ENCODE measurements at regions not wholly inside any gene's neighbourhood (a gene's known extent, or its start where the extent isn't known, plus 50 kb on each side); places are given as distances from the start of the nearest gene placed in this dataset.

DNA sequence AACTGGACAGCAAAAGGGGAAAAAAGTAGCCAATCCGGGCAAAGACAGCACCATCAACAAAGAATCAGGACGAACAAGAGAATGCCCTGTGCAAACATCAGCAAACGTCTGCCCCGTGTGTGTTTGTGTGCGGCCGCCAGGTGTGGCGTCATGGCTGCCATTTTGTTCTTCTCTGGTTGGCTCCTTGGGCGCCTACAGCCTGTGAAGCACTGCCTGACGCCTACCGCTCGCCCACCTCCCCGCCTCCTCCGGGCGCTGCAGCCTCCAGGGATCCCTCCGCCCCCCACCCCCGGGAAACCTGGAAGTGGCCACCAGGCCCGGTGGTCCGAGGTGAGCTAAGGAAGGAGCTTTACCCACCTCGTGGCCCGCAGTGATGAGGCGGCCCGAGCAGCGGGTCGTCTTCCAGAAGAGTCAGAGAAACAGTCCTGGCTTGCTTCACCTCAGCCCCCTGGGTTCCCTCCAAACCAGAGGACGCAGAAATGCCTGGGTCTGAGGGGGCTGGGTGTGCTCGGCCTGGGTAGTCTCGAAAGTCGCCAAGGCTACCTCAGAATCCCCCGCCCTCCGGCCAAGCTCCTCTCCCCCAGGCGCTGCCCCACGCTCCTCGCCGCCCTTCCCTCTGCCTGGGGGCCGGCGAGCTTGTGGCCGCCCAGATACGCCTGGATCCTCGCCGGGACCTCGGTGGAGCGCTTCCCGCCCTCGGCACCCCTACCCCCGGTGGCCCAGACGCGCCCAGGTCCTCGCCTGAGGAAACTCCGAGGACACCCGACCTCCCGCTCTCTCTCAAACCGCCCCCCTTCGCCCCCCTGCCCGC is 61.8 kb upstream of the IL6 start:
- Histone ChIP-seq H3K27me3 (ENCODE audit: insufficient read depth, low read depth) (no peaks in the 10 kb centered on the region), H3K36me3 (ENCODE audit: low read depth) (no peaks in the 10 kb centered on the region), H4K20me1 (ENCODE audit: insufficient read depth) (no peaks in the 10 kb centered on the region), H3F3A (ENCODE audit: insufficient read depth, low read depth) (peaks cover 40% of the 10 kb centered on the region), H3K9me3 (ENCODE audit: insufficient read depth, low read depth) (peaks cover 9% of the 10 kb centered on the region; the same call in 1 of the 2 replicates), H3K4me2 (no peak overlapping the region), H3K9me2 (ENCODE audit: insufficient read depth) (no peaks in the 10 kb centered on the region), H3K27ac (no peak overlapping the region), H3K4me1 (replicated peaks; ENCODE audit: insufficient read depth) (peaks cover 53% of the 10 kb centered on the region), H3K79me2 (ENCODE audit: low read depth) (no peaks in the 10 kb centered on the region), H3K4me3 (no peak overlapping the region), H2AFZ (no peak overlapping the region)
- ChIA-PET POLR2A (ENCODE audit: unreplicated experiment) (no interaction called here), CTCF (interaction anchor here (0.6 kb wide), 1 partner anchor 153 kb away, joined by 10 read pairs; no protein-coding TSS in a partner anchor)
- DNase-seq = no peak
- no TSS peak for BruUV-seq (replicated peaks)
- TF ChIP-seq, protein P1, sequence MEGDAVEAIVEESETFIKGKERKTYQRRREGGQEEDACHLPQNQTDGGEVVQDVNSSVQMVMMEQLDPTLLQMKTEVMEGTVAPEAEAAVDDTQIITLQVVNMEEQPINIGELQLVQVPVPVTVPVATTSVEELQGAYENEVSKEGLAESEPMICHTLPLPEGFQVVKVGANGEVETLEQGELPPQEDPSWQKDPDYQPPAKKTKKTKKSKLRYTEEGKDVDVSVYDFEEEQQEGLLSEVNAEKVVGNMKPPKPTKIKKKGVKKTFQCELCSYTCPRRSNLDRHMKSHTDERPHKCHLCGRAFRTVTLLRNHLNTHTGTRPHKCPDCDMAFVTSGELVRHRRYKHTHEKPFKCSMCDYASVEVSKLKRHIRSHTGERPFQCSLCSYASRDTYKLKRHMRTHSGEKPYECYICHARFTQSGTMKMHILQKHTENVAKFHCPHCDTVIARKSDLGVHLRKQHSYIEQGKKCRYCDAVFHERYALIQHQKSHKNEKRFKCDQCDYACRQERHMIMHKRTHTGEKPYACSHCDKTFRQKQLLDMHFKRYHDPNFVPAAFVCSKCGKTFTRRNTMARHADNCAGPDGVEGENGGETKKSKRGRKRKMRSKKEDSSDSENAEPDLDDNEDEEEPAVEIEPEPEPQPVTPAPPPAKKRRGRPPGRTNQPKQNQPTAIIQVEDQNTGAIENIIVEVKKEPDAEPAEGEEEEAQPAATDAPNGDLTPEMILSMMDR (conservative IDR thresholded peaks at IDR 0.05) = no peak
- TF ChIP-seq EZH2 (IDR thresholded peaks at IDR 0.05; ENCODE audit: low read depth) = no peak
- intact Hi-C loops (cut with micrococcal nuclease; ENCODE audit: unreplicated experiment) = loop anchor here (5.0 kb wide), 1 partner anchor 192 kb away; no protein-coding TSS in a partner anchor

DNA sequence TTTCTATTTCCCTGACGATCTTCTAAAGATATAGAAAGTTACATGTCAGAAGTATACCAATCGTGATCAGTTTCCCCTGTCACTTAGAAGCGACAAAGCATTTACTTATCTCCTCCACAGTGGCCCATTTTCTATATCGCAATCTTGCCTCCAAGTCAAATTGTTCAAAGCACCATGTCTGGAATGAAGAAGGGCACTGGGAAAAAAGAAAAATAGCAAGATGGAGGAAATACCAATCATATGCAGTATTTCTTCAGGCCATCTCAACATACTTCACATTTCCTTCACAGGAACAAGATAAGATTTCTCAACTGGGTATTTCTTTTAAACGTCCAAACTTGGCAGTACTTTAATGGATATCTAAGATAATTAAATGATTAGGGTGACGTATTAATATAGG is 63.3 kb upstream of the IL6 start:
- Histone ChIP-seq H3K4me1 (replicated peaks; ENCODE audit: insufficient read depth) (peaks cover 39% of the 10 kb centered on the region), H3K79me2 (ENCODE audit: low read depth) (no peaks in the 10 kb centered on the region), H3K27ac (no peak overlapping the region), H4K20me1 (ENCODE audit: insufficient read depth) (no peaks in the 10 kb centered on the region), H3F3A (ENCODE audit: insufficient read depth, low read depth) (peaks cover 32% of the 10 kb centered on the region), H3K4me2 (no peak overlapping the region), H3K9me3 (ENCODE audit: insufficient read depth, low read depth) (peaks cover 5% of the 10 kb centered on the region; the same call in 1 of the 2 replicates), H3K4me3 (no peak overlapping the region), H3K9me2 (ENCODE audit: insufficient read depth) (no peaks in the 10 kb centered on the region), H3K36me3 (ENCODE audit: low read depth) (no peaks in the 10 kb centered on the region), H3K27me3 (ENCODE audit: insufficient read depth, low read depth) (no peaks in the 10 kb centered on the region), H2AFZ (no peak overlapping the region)
- no peak for DNase-seq
- ChIA-PET POLR2A (ENCODE audit: unreplicated experiment) (no interaction called here), CTCF (no interaction called here)
- intact Hi-C loops (cut with micrococcal nuclease; ENCODE audit: unreplicated experiment) = no loop called here
- no TSS peak for BruUV-seq (replicated peaks)
- no peak for TF ChIP-seq EZH2 (IDR thresholded peaks at IDR 0.05; ENCODE audit: low read depth)
- TF ChIP-seq, protein P1 (conservative IDR thresholded peaks at IDR 0.05) = no peak

DNA sequence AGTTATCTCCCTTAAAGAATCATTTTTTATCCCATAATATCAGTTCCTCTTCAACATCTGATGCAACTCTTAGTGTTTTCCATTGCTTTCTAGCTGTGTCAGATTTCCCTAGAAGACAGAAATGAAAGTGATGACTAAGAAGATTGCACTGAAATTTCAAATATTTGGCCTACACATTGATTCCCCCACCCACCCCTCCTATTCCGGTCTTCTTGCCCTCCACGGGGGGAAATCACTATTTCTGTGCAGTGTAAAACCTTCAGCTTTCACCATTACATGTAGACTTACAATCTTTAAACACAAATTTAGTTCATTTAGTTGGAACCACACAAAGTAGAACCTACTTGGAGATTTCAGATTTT is 63.7 kb upstream of the IL6 start:
- Histone ChIP-seq H3K79me2 (ENCODE audit: low read depth) (no peaks in the 10 kb centered on the region), H2AFZ (no peak overlapping the region), H3K9me2 (ENCODE audit: insufficient read depth) (no peaks in the 10 kb centered on the region), H3K36me3 (ENCODE audit: low read depth) (no peaks in the 10 kb centered on the region), H3K27me3 (ENCODE audit: insufficient read depth, low read depth) (no peaks in the 10 kb centered on the region), H3K27ac (0 out of 2 replicates have a peak overlapping the region, but pooled peaks have one; percentile 10), H3K4me3 (no peak overlapping the region), H3K4me1 (replicated peaks; ENCODE audit: insufficient read depth) (peaks cover 35% of the 10 kb centered on the region), H3K4me2 (no peak overlapping the region), H4K20me1 (ENCODE audit: insufficient read depth) (no peaks in the 10 kb centered on the region), H3F3A (ENCODE audit: insufficient read depth, low read depth) (peaks cover 28% of the 10 kb centered on the region), H3K9me3 (ENCODE audit: insufficient read depth, low read depth) (peaks cover under 1% of the 10 kb centered on the region; the same call in 1 of the 2 replicates)
- DNase-seq = no peak
- ChIA-PET CTCF (interaction anchor here (0.7 kb wide), 1 partner anchor 54 kb away, joined by 3 read pairs; no protein-coding TSS in a partner anchor), POLR2A (ENCODE audit: unreplicated experiment) (no interaction called here)
- intact Hi-C loops (cut with micrococcal nuclease; ENCODE audit: unreplicated experiment) = no loop called here
- TF ChIP-seq EZH2 (IDR thresholded peaks at IDR 0.05; ENCODE audit: low read depth) = no peak
- TF ChIP-seq, protein P1 (conservative IDR thresholded peaks at IDR 0.05) = no peak
- no TSS peak for BruUV-seq (replicated peaks)
